Spleen (tissue), 7 donors: ENCODE measurements at regions not wholly inside any gene's neighbourhood (a gene's known extent, or its start where the extent isn't known, plus 50 kb on each side); places are given as distances from the start of the nearest gene placed in this dataset.

Source experiments
- POLR2A ChIP-seq, 3 donors: fragments of 450-650 bp; IDR thresholded peaks; one replicate each; pipeline ENCODE4 v1.5.1; 2017; ENCODE audit warnings: antibody characterized with exemption in 3 of 3, mild to moderate bottlenecking in 1 of 3
- TF ChIP-seq, protein P1 (sequence below), 11 experiments: fragments of 200-600 bp in 7 of 11; fragments of 450-650 bp in 4 of 11; sonication (generic) in 4 of 11; IDR thresholded peaks in 8 of 11; conservative IDR thresholded peaks in 3 of 11; 1 replicate in 7 of 11; 2 replicates in 4 of 11; pipeline versions ENCODE4 v1.4.0 to v1.8.0; 2016 to 2021; ENCODE audit warnings: antibody characterized with exemption in 11 of 11, inconsistent platforms in 4 of 11, mild to moderate bottlenecking in 1 of 11
- donor health status: DM: no; HTN: no; CAD: no; lungs with moderate emphysema.
- donor health status: DM: no; HTN: no; CAD: no.
- donor health status: DM: no; HTN: no; CAD: no.

DNA sequence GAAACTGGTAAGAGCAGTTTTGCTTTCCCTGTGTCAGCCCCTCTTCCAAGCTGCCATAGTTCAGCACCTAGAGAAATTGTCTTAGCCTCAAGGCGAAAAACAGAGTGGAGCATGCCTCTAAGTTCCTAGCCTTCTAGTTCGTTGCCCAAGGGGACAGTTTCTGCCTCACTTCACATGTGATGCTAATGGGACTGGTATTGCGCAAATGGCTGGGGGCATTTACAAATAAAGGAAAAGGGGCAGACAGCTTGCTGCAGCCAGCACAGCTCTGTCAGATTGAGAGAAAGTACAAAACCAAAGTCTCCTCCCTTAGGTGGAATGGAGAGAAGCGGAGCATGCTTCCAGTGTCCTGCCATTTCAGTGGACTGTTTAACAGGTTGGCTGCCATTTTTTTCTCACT, 567.7 kb downstream of the ETV1 start:
- no peak for TF ChIP-seq POLR2A (IDR thresholded peaks at IDR 0.05)
- TF ChIP-seq, protein P1, sequence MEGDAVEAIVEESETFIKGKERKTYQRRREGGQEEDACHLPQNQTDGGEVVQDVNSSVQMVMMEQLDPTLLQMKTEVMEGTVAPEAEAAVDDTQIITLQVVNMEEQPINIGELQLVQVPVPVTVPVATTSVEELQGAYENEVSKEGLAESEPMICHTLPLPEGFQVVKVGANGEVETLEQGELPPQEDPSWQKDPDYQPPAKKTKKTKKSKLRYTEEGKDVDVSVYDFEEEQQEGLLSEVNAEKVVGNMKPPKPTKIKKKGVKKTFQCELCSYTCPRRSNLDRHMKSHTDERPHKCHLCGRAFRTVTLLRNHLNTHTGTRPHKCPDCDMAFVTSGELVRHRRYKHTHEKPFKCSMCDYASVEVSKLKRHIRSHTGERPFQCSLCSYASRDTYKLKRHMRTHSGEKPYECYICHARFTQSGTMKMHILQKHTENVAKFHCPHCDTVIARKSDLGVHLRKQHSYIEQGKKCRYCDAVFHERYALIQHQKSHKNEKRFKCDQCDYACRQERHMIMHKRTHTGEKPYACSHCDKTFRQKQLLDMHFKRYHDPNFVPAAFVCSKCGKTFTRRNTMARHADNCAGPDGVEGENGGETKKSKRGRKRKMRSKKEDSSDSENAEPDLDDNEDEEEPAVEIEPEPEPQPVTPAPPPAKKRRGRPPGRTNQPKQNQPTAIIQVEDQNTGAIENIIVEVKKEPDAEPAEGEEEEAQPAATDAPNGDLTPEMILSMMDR (IDR thresholded peaks at IDR 0.05 in 8 of 11, conservative IDR thresholded peaks at IDR 0.05 in 3 of 11), result no peak
